Heart left ventricle (tissue), 13 donors: ENCODE measurements at regions not wholly inside any gene's neighbourhood (a gene's known extent, or its start where the extent isn't known, plus 50 kb on each side); places are given as distances from the start of the nearest gene placed in this dataset.

Source experiments
- POLR2A ChIP-seq, 2 donors: fragments of 450-650 bp; IDR thresholded peaks; one replicate each; pipeline ENCODE4 v1.6.1; 2017; ENCODE audit warnings: antibody characterized with exemption in 2 of 2, mild to moderate bottlenecking in 2 of 2, moderate library complexity in 2 of 2
- TF ChIP-seq, protein P1 (sequence below), 12 donors: fragments of 200-600 bp; sonication (generic) in 4 of 12; IDR thresholded peaks; one replicate each; pipeline versions ENCODE4 v1.5.0 to v1.8.0; 2018 to 2022; ENCODE audit warnings: antibody characterized with exemption in 12 of 12, mild to moderate bottlenecking in 5 of 12
- donor health status: ischemic (EF 13 %, LVEDD 7.1; RV severe dilation, severe dysfunction).
- donor health status: DM: no; HTN: yes; CAD: no.
- donor health status: DM: no; HTN: no; CAD: no.
- donor health status: ischemic (EF 25% LVEDD 6.9; RV normal size, moderate dysfunction).
- donor health status: ischemic (EF 25% LVEDD 5.7; RV mildly dilated, moderate dysfunction).
- donor health status: ischemic (EF 35%, LVEDD 5.7; RV mildly dilated, moderate dysfunction).
- donor health status: nonischemic (EF 11% LVEDD 7.7; RV severe dilation, severe dysfunction).
- donor health status: DM: yes; HTN: yes; CAD: no.
- donor health status: PGD.
- donor health status: ischemic (EF 29% LVEDD 5.4; RV normal size, mild dysfunction).
- donor health status: nonischemic (EF 23%, LVEDD 6.1; RV moderate dilation, normal function).

- TF ChIP-seq, protein P1, sequence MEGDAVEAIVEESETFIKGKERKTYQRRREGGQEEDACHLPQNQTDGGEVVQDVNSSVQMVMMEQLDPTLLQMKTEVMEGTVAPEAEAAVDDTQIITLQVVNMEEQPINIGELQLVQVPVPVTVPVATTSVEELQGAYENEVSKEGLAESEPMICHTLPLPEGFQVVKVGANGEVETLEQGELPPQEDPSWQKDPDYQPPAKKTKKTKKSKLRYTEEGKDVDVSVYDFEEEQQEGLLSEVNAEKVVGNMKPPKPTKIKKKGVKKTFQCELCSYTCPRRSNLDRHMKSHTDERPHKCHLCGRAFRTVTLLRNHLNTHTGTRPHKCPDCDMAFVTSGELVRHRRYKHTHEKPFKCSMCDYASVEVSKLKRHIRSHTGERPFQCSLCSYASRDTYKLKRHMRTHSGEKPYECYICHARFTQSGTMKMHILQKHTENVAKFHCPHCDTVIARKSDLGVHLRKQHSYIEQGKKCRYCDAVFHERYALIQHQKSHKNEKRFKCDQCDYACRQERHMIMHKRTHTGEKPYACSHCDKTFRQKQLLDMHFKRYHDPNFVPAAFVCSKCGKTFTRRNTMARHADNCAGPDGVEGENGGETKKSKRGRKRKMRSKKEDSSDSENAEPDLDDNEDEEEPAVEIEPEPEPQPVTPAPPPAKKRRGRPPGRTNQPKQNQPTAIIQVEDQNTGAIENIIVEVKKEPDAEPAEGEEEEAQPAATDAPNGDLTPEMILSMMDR (IDR thresholded peaks at IDR 0.05) = no peak
- no peak for TF ChIP-seq POLR2A (IDR thresholded peaks at IDR 0.05)
Observed at GRCh38 chr12:86860776-86861175, 604.6 kb upstream of the MGAT4C start.
